ENCODE measurements at regions not wholly inside any gene's neighbourhood (a gene's known extent, or its start where the extent isn't known, plus 50 kb on each side); places are given as distances from the start of the nearest gene placed in this dataset.

- DNase-seq (ENCODE audit: low read depth, low spot score) (no peak), FAIRE-seq (no peak)
- H3K36me3 ChIP-seq (ENCODE audit: control insufficient read depth in 2 of 2, extremely low read depth in 1 of 2, insufficient read depth in 2 of 2, low read length in 2 of 2), result no peaks in the 10 kb centered on the region
- H3K27me3 ChIP-seq (ENCODE audit: control insufficient read depth, extremely low read depth, insufficient read depth, low read length), result no peaks in the 10 kb centered on the region
- TF ChIP-seq CTCF (optimal IDR thresholded peaks at IDR 0.05 in 1 of 3, IDR thresholded peaks at IDR 0.05 in 1 of 3, conservative IDR thresholded peaks at IDR 0.05 in 1 of 3; ENCODE audit: extremely low read depth in 1 of 3, insufficient read depth in 2 of 3, low read length in 3 of 3) (no peak), EZH2 (IDR thresholded peaks at IDR 0.05; ENCODE audit: low read length) (no peak)
- H3K4me3 ChIP-seq (ENCODE audit: control insufficient read depth in 2 of 3, extremely low read depth in 1 of 3, insufficient read depth in 2 of 3, low read depth in 1 of 3, low read length in 3 of 3), result no peak overlapping the region
- no peak overlapping the region for H2AFZ ChIP-seq (ENCODE audit: control insufficient read depth, low read length)
- no peaks in the 10 kb centered on the region for H3K9me1 ChIP-seq (ENCODE audit: control insufficient read depth, extremely low read depth, insufficient read depth, low read length)
- H3K4me1 ChIP-seq (ENCODE audit: control insufficient read depth, extremely low read depth, insufficient read depth, low read length), result peaks cover 2% of the 10 kb centered on the region
- H3K4me2 ChIP-seq (ENCODE audit: control insufficient read depth, extremely low read depth, insufficient read depth, low read depth, low read length), result no peak overlapping the region
- no peaks in the 10 kb centered on the region for H3K9me3 ChIP-seq (ENCODE audit: control insufficient read depth, low read depth, low read length)
- dilution Hi-C loops (cut with MboI; ENCODE audit: extremely low pct_ligation_motif_present, low sequenced_read_pairs), result no loop called here
- H3K79me2 ChIP-seq (ENCODE audit: control insufficient read depth, insufficient read depth, low read length), result no peaks in the 10 kb centered on the region
- H4K20me1 ChIP-seq (ENCODE audit: control insufficient read depth, extremely low read depth, insufficient read depth, low read length), result no peaks in the 10 kb centered on the region
- H3K9ac ChIP-seq (ENCODE audit: control insufficient read depth, extremely low read depth, insufficient read depth, low read length), result no peak overlapping the region
- H3K27ac ChIP-seq (ENCODE audit: control insufficient read depth, insufficient read depth, low read length), result no peak overlapping the region
These were observed 178.7 kb upstream of the NR3C1 start for GRCh38 chr5:143582176-143582575.

DNA sequence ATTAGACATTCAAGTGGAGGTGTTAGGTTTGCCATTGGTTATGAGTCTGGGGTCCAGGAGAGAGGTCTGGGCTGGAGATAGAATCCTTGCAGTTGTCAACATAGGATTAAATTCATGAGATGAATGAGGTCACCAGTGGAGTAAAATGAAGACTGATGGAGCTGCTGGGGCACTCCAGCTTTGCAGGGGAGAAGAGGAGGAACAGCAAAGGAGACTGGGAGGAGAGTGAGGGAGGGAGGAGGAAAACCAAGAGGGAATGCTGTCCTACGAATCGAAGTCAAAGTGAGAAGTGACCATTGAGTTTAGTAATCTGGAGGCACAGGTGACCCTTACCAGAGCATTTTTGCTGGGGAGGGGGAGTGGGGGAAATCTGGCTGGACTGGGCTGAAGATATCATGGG is 178.2 kb upstream of the NR3C1 start:
- Histone ChIP-seq H2AFZ (ENCODE audit: control insufficient read depth, low read length) (no peak overlapping the region), H3K27ac (ENCODE audit: control insufficient read depth, insufficient read depth, low read length) (no peak overlapping the region), H3K9ac (ENCODE audit: control insufficient read depth, extremely low read depth, insufficient read depth, low read length) (no peak overlapping the region), H3K27me3 (ENCODE audit: control insufficient read depth, extremely low read depth, insufficient read depth, low read length) (no peaks in the 10 kb centered on the region), H3K79me2 (ENCODE audit: control insufficient read depth, insufficient read depth, low read length) (no peaks in the 10 kb centered on the region), H3K4me2 (ENCODE audit: control insufficient read depth, extremely low read depth, insufficient read depth, low read depth, low read length) (no peak overlapping the region), H3K36me3 (ENCODE audit: control insufficient read depth in 2 of 2, extremely low read depth in 1 of 2, insufficient read depth in 2 of 2, low read length in 2 of 2) (no peaks in the 10 kb centered on the region), H3K9me1 (ENCODE audit: control insufficient read depth, extremely low read depth, insufficient read depth, low read length) (no peaks in the 10 kb centered on the region), H3K9me3 (ENCODE audit: control insufficient read depth, low read depth, low read length) (no peaks in the 10 kb centered on the region), H4K20me1 (ENCODE audit: control insufficient read depth, extremely low read depth, insufficient read depth, low read length) (no peaks in the 10 kb centered on the region), H3K4me3 (ENCODE audit: control insufficient read depth in 2 of 3, extremely low read depth in 1 of 3, insufficient read depth in 2 of 3, low read depth in 1 of 3, low read length in 3 of 3) (no peak overlapping the region), H3K4me1 (ENCODE audit: control insufficient read depth, extremely low read depth, insufficient read depth, low read length) (peaks cover 2% of the 10 kb centered on the region)
- TF ChIP-seq CTCF (optimal IDR thresholded peaks at IDR 0.05 in 1 of 3, IDR thresholded peaks at IDR 0.05 in 1 of 3, conservative IDR thresholded peaks at IDR 0.05 in 1 of 3; ENCODE audit: extremely low read depth in 1 of 3, insufficient read depth in 2 of 3, low read length in 3 of 3), result no peak
- TF ChIP-seq EZH2 (IDR thresholded peaks at IDR 0.05; ENCODE audit: low read length), result no peak
- DNase-seq (ENCODE audit: low read depth, low spot score), result no peak
- FAIRE-seq, result no peak
- dilution Hi-C loops (cut with MboI; ENCODE audit: extremely low pct_ligation_motif_present, low sequenced_read_pairs), result no loop called here
